ENCODE measurements at regions not wholly inside any gene's neighbourhood (a gene's known extent, or its start where the extent isn't known, plus 50 kb on each side); places are given as distances from the start of the nearest gene placed in this dataset.

DNA sequence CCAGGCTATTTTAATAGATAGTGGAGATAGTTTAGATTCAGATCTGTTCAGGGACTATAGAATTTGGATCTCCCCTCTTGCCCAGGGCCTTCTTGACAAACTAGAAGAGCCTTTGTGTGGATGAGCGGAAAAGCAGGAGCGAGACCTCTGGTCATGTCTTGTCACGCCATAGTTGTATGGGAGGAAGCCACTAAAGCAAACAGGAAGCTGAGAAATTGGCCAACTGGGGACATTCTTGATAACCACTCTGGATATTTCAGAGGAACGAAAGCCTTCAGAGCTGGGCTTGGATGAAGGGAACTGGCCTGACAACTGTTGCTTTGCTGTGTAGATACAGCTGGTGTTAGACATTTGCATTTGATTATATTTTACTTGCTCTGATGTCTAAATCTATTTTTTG, 54.1 kb upstream of the EXOC2 start:
- no peak for TF ChIP-seq ZNF24 (IDR thresholded peaks at IDR 0.05)
- TF ChIP-seq TAF1 (IDR thresholded peaks at IDR 0.05; ENCODE audit: borderline replicate concordance, low read depth, low read length): no peak
- TF ChIP-seq, protein P1, sequence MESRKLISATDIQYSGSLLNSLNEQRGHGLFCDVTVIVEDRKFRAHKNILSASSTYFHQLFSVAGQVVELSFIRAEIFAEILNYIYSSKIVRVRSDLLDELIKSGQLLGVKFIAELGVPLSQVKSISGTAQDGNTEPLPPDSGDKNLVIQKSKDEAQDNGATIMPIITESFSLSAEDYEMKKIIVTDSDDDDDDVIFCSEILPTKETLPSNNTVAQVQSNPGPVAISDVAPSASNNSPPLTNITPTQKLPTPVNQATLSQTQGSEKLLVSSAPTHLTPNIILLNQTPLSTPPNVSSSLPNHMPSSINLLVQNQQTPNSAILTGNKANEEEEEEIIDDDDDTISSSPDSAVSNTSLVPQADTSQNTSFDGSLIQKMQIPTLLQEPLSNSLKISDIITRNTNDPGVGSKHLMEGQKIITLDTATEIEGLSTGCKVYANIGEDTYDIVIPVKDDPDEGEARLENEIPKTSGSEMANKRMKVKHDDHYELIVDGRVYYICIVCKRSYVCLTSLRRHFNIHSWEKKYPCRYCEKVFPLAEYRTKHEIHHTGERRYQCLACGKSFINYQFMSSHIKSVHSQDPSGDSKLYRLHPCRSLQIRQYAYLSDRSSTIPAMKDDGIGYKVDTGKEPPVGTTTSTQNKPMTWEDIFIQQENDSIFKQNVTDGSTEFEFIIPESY (IDR thresholded peaks at IDR 0.05): no peak
- TF ChIP-seq, protein P2, sequence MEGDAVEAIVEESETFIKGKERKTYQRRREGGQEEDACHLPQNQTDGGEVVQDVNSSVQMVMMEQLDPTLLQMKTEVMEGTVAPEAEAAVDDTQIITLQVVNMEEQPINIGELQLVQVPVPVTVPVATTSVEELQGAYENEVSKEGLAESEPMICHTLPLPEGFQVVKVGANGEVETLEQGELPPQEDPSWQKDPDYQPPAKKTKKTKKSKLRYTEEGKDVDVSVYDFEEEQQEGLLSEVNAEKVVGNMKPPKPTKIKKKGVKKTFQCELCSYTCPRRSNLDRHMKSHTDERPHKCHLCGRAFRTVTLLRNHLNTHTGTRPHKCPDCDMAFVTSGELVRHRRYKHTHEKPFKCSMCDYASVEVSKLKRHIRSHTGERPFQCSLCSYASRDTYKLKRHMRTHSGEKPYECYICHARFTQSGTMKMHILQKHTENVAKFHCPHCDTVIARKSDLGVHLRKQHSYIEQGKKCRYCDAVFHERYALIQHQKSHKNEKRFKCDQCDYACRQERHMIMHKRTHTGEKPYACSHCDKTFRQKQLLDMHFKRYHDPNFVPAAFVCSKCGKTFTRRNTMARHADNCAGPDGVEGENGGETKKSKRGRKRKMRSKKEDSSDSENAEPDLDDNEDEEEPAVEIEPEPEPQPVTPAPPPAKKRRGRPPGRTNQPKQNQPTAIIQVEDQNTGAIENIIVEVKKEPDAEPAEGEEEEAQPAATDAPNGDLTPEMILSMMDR (IDR thresholded peaks at IDR 0.05 in 2 of 3, conservative IDR thresholded peaks at IDR 0.05 in 1 of 3; ENCODE audit: control insufficient read depth in 2 of 3, extremely low read depth in 1 of 3, insufficient read depth in 1 of 3, low read depth in 3 of 3, low read length in 3 of 3): no peak
- TF ChIP-seq POLR2A (IDR thresholded peaks at IDR 0.05; ENCODE audit: low read depth, low read length): no peak
- TF ChIP-seq, protein P3, sequence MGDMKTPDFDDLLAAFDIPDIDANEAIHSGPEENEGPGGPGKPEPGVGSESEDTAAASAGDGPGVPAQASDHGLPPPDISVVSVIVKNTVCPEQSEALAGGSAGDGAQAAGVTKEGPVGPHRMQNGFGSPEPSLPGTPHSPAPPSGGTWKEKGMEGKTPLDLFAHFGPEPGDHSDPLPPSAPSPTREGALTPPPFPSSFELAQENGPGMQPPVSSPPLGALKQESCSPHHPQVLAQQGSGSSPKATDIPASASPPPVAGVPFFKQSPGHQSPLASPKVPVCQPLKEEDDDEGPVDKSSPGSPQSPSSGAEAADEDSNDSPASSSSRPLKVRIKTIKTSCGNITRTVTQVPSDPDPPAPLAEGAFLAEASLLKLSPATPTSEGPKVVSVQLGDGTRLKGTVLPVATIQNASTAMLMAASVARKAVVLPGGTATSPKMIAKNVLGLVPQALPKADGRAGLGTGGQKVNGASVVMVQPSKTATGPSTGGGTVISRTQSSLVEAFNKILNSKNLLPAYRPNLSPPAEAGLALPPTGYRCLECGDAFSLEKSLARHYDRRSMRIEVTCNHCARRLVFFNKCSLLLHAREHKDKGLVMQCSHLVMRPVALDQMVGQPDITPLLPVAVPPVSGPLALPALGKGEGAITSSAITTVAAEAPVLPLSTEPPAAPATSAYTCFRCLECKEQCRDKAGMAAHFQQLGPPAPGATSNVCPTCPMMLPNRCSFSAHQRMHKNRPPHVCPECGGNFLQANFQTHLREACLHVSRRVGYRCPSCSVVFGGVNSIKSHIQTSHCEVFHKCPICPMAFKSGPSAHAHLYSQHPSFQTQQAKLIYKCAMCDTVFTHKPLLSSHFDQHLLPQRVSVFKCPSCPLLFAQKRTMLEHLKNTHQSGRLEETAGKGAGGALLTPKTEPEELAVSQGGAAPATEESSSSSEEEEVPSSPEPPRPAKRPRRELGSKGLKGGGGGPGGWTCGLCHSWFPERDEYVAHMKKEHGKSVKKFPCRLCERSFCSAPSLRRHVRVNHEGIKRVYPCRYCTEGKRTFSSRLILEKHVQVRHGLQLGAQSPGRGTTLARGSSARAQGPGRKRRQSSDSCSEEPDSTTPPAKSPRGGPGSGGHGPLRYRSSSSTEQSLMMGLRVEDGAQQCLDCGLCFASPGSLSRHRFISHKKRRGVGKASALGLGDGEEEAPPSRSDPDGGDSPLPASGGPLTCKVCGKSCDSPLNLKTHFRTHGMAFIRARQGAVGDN (IDR thresholded peaks at IDR 0.05): no peak
- no peak for TF ChIP-seq POLR2AphosphoS5 (IDR thresholded peaks at IDR 0.05; ENCODE audit: low read length)
- no peak for TF ChIP-seq NRF1 (conservative IDR thresholded peaks at IDR 0.05; ENCODE audit: low read depth, low read length)
- TF ChIP-seq, protein P4, sequence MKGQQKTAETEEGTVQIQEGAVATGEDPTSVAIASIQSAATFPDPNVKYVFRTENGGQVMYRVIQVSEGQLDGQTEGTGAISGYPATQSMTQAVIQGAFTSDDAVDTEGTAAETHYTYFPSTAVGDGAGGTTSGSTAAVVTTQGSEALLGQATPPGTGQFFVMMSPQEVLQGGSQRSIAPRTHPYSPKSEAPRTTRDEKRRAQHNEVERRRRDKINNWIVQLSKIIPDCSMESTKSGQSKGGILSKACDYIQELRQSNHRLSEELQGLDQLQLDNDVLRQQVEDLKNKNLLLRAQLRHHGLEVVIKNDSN (IDR thresholded peaks at IDR 0.05; ENCODE audit: borderline replicate concordance, extremely low read length, insufficient read depth, low read depth, low read length): no peak
- no peak for TF ChIP-seq SIN3A (IDR thresholded peaks at IDR 0.05; ENCODE audit: low read depth, low read length)
- TF ChIP-seq, protein P5, sequence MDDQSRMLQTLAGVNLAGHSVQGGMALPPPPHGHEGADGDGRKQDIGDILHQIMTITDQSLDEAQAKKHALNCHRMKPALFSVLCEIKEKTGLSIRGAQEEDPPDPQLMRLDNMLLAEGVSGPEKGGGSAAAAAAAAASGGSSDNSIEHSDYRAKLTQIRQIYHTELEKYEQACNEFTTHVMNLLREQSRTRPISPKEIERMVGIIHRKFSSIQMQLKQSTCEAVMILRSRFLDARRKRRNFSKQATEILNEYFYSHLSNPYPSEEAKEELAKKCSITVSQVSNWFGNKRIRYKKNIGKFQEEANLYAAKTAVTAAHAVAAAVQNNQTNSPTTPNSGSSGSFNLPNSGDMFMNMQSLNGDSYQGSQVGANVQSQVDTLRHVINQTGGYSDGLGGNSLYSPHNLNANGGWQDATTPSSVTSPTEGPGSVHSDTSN (IDR thresholded peaks at IDR 0.05; ENCODE audit: insufficient replicate concordance, low read depth, low read length): no peak
- no peak for TF ChIP-seq EZH2 (IDR thresholded peaks at IDR 0.05; ENCODE audit: borderline replicate concordance, control insufficient read depth, low read depth, low read length)
- no peak for TF ChIP-seq CEBPB (IDR thresholded peaks at IDR 0.05; ENCODE audit: borderline replicate concordance in 1 of 2, low read depth in 2 of 2, low read length in 2 of 2)

Data from GM12878 (cell line).